Amygdala (tissue), 56 donors: ENCODE measurements at regions not wholly inside any gene's neighbourhood (a gene's known extent, or its start where the extent isn't known, plus 50 kb on each side); places are given as distances from the start of the nearest gene placed in this dataset.
"Not testable (repeated sequence)": the region's sequence is repeated elsewhere in the genome, so short reads cannot be mapped to it uniquely, and the experiment has no call there.

Experiments used
- DNase-seq, 56 donors: peaks; one replicate each; lab custom pipeline; 2025; lab: John Stamatoyannopoulos, UW

GRCh38 chr4:97016186-97016907 lies 1126.9 kb downstream of the STPG2 start:
- peak in 1 of 56 donors; percentile 0 for DNase-seq

GRCh38 chr4:97027728-97028410 lies 1115.4 kb downstream of the STPG2 start:
- DNase-seq = no peak

- DNase-seq = no peak
Measured at GRCh38 chr4:97028785-97029184, 1114.5 kb downstream of the STPG2 start.

- DNase-seq = not testable (repeated sequence)
Measured at GRCh38 chr4:97037411-97038145, 1105.7 kb downstream of the STPG2 start.

GRCh38 chr4:97038146-97038516 lies 1105.1 kb downstream of the STPG2 start:
- no peak for DNase-seq

- DNase-seq = no peak
Measured at GRCh38 chr4:97072666-97073065, 1070.6 kb downstream of the STPG2 start.

- no peak for DNase-seq
Measured at GRCh38 chr4:97073194-97073593, 1070.1 kb downstream of the STPG2 start.

GRCh38 chr4:97074531-97074930 lies 1068.7 kb downstream of the STPG2 start:
- DNase-seq = no peak

GRCh38 chr4:97081951-97082350 lies 1061.3 kb downstream of the STPG2 start:
- DNase-seq = no peak

GRCh38 chr4:97097036-97097435 lies 1046.2 kb downstream of the STPG2 start:
- not testable (repeated sequence) for DNase-seq

- not testable (repeated sequence) for DNase-seq
Measured at GRCh38 chr4:97101171-97101570, 1042.1 kb downstream of the STPG2 start.

GRCh38 chr4:97103252-97103651 lies 1040.0 kb downstream of the STPG2 start:
- no peak for DNase-seq

GRCh38 chr4:97104006-97104405 lies 1039.3 kb downstream of the STPG2 start:
- DNase-seq = no peak

GRCh38 chr4:97104666-97105065 lies 1038.6 kb downstream of the STPG2 start:
- no peak for DNase-seq

- no peak for DNase-seq
Measured at GRCh38 chr4:97105347-97106099, 1037.8 kb downstream of the STPG2 start.

GRCh38 chr4:97106161-97106560 lies 1037.1 kb downstream of the STPG2 start:
- no peak for DNase-seq

- no peak for DNase-seq
Measured at GRCh38 chr4:97110506-97110905, 1032.8 kb downstream of the STPG2 start.

- DNase-seq = no peak
Measured at GRCh38 chr4:97116511-97116910, 1026.8 kb downstream of the STPG2 start.

GRCh38 chr4:97121493-97121892 lies 1021.8 kb downstream of the STPG2 start:
- DNase-seq = no peak

GRCh38 chr4:97123573-97123972 lies 1019.7 kb downstream of the STPG2 start:
- no peak for DNase-seq

GRCh38 chr4:97132435-97132834 lies 1010.8 kb downstream of the STPG2 start:
- no peak for DNase-seq
